Right cardiac atrium (tissue), 5 donors: ENCODE measurements at regions not wholly inside any gene's neighbourhood (a gene's known extent, or its start where the extent isn't known, plus 50 kb on each side); places are given as distances from the start of the nearest gene placed in this dataset.

Experiments
- ATAC-seq, 2 donors: fragments of 200-7000 bp; cut with Tn5 transposase; one replicate each; pipeline versions ENCODE4 v1.8.0 to v1.9.1; 2020; ENCODE audit warnings: moderate library complexity in 2 of 2, mild to moderate bottlenecking in 1 of 2
- DNase-seq, 3 donors: peaks; one replicate each; pipeline ENCODE4 v3.0.0-alpha.2; 2020
- H3K27ac ChIP-seq: one replicate; pipeline ENCODE4 v1.5.1; 2013; ENCODE audit warnings: mild to moderate bottlenecking, low read length, control low read depth, moderate library complexity
- H3K27me3 ChIP-seq: one replicate; pipeline ENCODE4 v1.6.1; 2013; ENCODE audit not compliant: control insufficient read depth, insufficient read depth
- H3K4me1 ChIP-seq: one replicate; pipeline ENCODE4 v1.6.1; 2013; ENCODE audit warnings: low read length; ENCODE audit not compliant: control insufficient read depth, insufficient read depth
- H3K4me3 ChIP-seq: one replicate; pipeline ENCODE4 v1.5.1; 2013; ENCODE audit warnings: low read length, control low read depth
- H3K9me3 ChIP-seq: one replicate; pipeline ENCODE4 v1.6.1; 2013; ENCODE audit warnings: low read length; ENCODE audit not compliant: control insufficient read depth
- WGBS: extraction: QIAGEN DNeasy Blood & Tissue Kit; methylation state at CpG from one replicate; pipeline ENCODE4 v1.1.7; 2013; 5-methylcytosine and 5-hydroxymethylcytosine counted together
- intact Hi-C, 4 donors: fragments of 100-400 bp; cut with DNase I; formaldehyde crosslinking; loops; one replicate each; pipeline versions ENCODE4 v1.11.0 to v1.14.0; 2022 to 2023
- donor health status: healthy with polysubstance abuse.
- donor health status: DM: no; HTN: yes; CAD: no.
- donor health status: DM: no; HTN: no; CAD: no.
- donor health status: DM: no; HTN: yes; CAD: no; lungs with severe emphysema.
- donor health status: DM: yes; HTN: yes; CAD: no.

- no peak overlapping the region for H3K4me3 ChIP-seq
- peak; percentile 33 to 62 for ATAC-seq
Observed at GRCh38 chr7:76149847-76150691, 51.6 kb upstream of the SRRM3 start.

More at GRCh38 chr7:76149847-76150691, 51.6 kb upstream of the SRRM3 start:
- no peaks in the 10 kb centered on the region for H3K4me1 ChIP-seq
- H3K9me3 ChIP-seq, result no peaks in the 10 kb centered on the region
- intact Hi-C loops, result loop anchor here in 1 of 4 donors (10.0 kb wide), 1 partner anchor 65 kb away; no protein-coding TSS in a partner anchor
- peak in 1 of 3 donors; percentile 71 for DNase-seq
- 64% methylated on average over 53 of the region's 53 CpGs for WGBS
- H3K27me3 ChIP-seq, result no peaks in the 10 kb centered on the region
- H3K27ac ChIP-seq, result no peak overlapping the region
